Thyroid gland (tissue), 4 donors: ENCODE measurements at regions not wholly inside any gene's neighbourhood (a gene's known extent, or its start where the extent isn't known, plus 50 kb on each side); places are given as distances from the start of the nearest gene placed in this dataset.
A peak's percentile ranks its signal among the peaks of the same experiment; 100 is the strongest.

ENCODE experiments used
- DNase-seq, 2 donors: peaks; one replicate each; pipeline ENCODE4 v3.0.0-alpha.2; 2019
- H3K27ac ChIP-seq, 3 donors: fragments of 200-600 bp; sonication (generic); 1 replicate in 2 of 3; 2 replicates in 1 of 3; pipeline ENCODE4 v1.5.1; 2016 to 2019; ENCODE audit warnings: mild to moderate bottlenecking in 1 of 3, moderate library complexity in 1 of 3
- H3K27me3 ChIP-seq: fragments of 200-600 bp; sonication (generic); one replicate; pipeline ENCODE4 v1.5.1; 2019
- H3K36me3 ChIP-seq, 2 donors: fragments of 200-600 bp; sonication (generic); one replicate each; pipeline ENCODE4 v1.5.1; 2016 to 2019
- H3K4me1 ChIP-seq, 2 donors: fragments of 200-600 bp; sonication (generic); one replicate each; pipeline ENCODE4 v1.5.1; 2017 to 2019
- H3K4me3 ChIP-seq, 3 donors: fragments of 200-600 bp; sonication (generic); replicated peaks in 1 of 3; 1 replicate in 2 of 3; 2 replicates in 1 of 3; pipeline ENCODE4 v1.5.1; 2016; ENCODE audit warnings: mild to moderate bottlenecking in 1 of 3
- H3K9me3 ChIP-seq: fragments of 200-600 bp; sonication (generic); one replicate; pipeline ENCODE4 v1.5.1; 2017
- CTCF ChIP-seq, 6 experiments: fragments of 200-600 bp in 3 of 6; fragments of 450-650 bp in 3 of 6; sonication (generic) in 3 of 6; IDR thresholded peaks; one replicate each; pipeline ENCODE4 v1.5.1; 2016 to 2019; ENCODE audit warnings: antibody characterized with exemption in 6 of 6, mild to moderate bottlenecking in 2 of 6, inconsistent platforms in 1 of 6, moderate library complexity in 1 of 6
- POLR2A ChIP-seq, 2 donors: fragments of 450-650 bp; IDR thresholded peaks; one replicate each; pipeline ENCODE4 v1.6.1; 2017; ENCODE audit warnings: antibody characterized with exemption in 2 of 2, mild to moderate bottlenecking in 2 of 2, moderate library complexity in 1 of 2
- WGBS, 2 donors: methylation state at CpG; one replicate each; pipeline ENCODE4 v1.1.5; 2017; 5-methylcytosine and 5-hydroxymethylcytosine counted together
- intact Hi-C: fragments of 100-400 bp; cut with DNase I; formaldehyde crosslinking; loops from one replicate; pipeline ENCODE4 v1.15.1; 2023

GRCh38 chr2:66689456-66690051, 254.6 kb downstream of the MEIS1 start:
- no peak for TF ChIP-seq CTCF (IDR thresholded peaks at IDR 0.05)
- TF ChIP-seq POLR2A (IDR thresholded peaks at IDR 0.05): no peak
- Histone ChIP-seq H3K27me3 (peaks cover 3% of the 10 kb centered on the region), H3K4me3 (no peak overlapping the region), H3K36me3 (no peaks in the 10 kb centered on the region), H3K9me3 (no peaks in the 10 kb centered on the region), H3K4me1 (no peaks in the 10 kb centered on the region), H3K27ac (peak overlapping the region in 1 of 3 donors; percentile 22)
- intact Hi-C loops: loop anchor here (10.0 kb wide), 1 partner anchor 245 kb away; no protein-coding TSS in a partner anchor
- 76 to 81% methylated on average over 5 of the region's 5 CpGs for WGBS, 2 donors
- no peak for DNase-seq

GRCh38 chr2:66691031-66691965, 256.4 kb downstream of the MEIS1 start:
- H3K27ac ChIP-seq: peak overlapping the region in 1 of 3 donors; percentile 6
- H3K36me3 ChIP-seq: no peaks in the 10 kb centered on the region
- TF ChIP-seq CTCF (IDR thresholded peaks at IDR 0.05) (no peak), POLR2A (IDR thresholded peaks at IDR 0.05) (no peak)
- no peaks in the 10 kb centered on the region for H3K27me3 ChIP-seq
- no peak overlapping the region for H3K4me3 ChIP-seq
- no peaks in the 10 kb centered on the region for H3K9me3 ChIP-seq
- DNase-seq: no peak
- intact Hi-C loops: loop anchor here (10.0 kb wide), 1 partner anchor 246 kb away; no protein-coding TSS in a partner anchor
- H3K4me1 ChIP-seq: no peaks in the 10 kb centered on the region
- 64 to 67% methylated on average over 10 of the region's 10 CpGs for WGBS, 2 donors

GRCh38 chr2:66692521-66693054, 257.7 kb downstream of the MEIS1 start:
- 69 to 76% methylated on average over 7 of the region's 7 CpGs for WGBS, 2 donors
- Histone ChIP-seq H3K9me3 (no peaks in the 10 kb centered on the region), H3K4me3 (no peak overlapping the region), H3K27ac (no peak overlapping the region), H3K4me1 (no peaks in the 10 kb centered on the region), H3K36me3 (no peaks in the 10 kb centered on the region), H3K27me3 (no peaks in the 10 kb centered on the region)
- intact Hi-C loops: loop anchor here (10.0 kb wide), 1 partner anchor 248 kb away; no protein-coding TSS in a partner anchor
- no peak for DNase-seq
- TF ChIP-seq CTCF (IDR thresholded peaks at IDR 0.05) (no peak), POLR2A (IDR thresholded peaks at IDR 0.05) (no peak)

GRCh38 chr2:66693076-66693965, 258.4 kb downstream of the MEIS1 start:
- TF ChIP-seq CTCF (IDR thresholded peaks at IDR 0.05) (no peak), POLR2A (IDR thresholded peaks at IDR 0.05) (no peak)
- 69% methylated on average over 4 of the region's 4 CpGs for WGBS, 2 donors
- Histone ChIP-seq H3K9me3 (no peaks in the 10 kb centered on the region), H3K4me1 (no peaks in the 10 kb centered on the region), H3K27ac (no peak overlapping the region), H3K4me3 (no peak overlapping the region), H3K27me3 (no peaks in the 10 kb centered on the region), H3K36me3 (no peaks in the 10 kb centered on the region)
- intact Hi-C loops: loop anchor here (10.0 kb wide), 1 partner anchor 249 kb away; no protein-coding TSS in a partner anchor
- no peak for DNase-seq
